ENCODE measurements at regions not wholly inside any gene's neighbourhood (a gene's known extent, or its start where the extent isn't known, plus 50 kb on each side); places are given as distances from the start of the nearest gene placed in this dataset.
"Not testable (repeated sequence)": the region's sequence is repeated elsewhere in the genome, so short reads cannot be mapped to it uniquely, and the experiment has no call there.

- DNase-seq: no peak
These were observed 351.9 kb downstream of the ADGRL2 start for GRCh38 chr1:82152356-82153271.

- no peak for DNase-seq
These were observed 344.9 kb downstream of the ADGRL2 start for GRCh38 chr1:82145656-82146055.

GRCh38 chr1:82143108-82143833, 342.5 kb downstream of the ADGRL2 start:
- DNase-seq: no peak

- no peak for DNase-seq
These were observed 340.7 kb downstream of the ADGRL2 start for GRCh38 chr1:82141390-82141789.

- no peak for DNase-seq
These were observed 339.2 kb downstream of the ADGRL2 start for GRCh38 chr1:82139751-82140468.

- DNase-seq: not testable (repeated sequence)
These were observed 335.6 kb downstream of the ADGRL2 start for GRCh38 chr1:82136351-82136750.

- DNase-seq: no peak
These were observed 325.1 kb downstream of the ADGRL2 start for GRCh38 chr1:82125866-82126265.

GRCh38 chr1:82125119-82125518, 324.4 kb downstream of the ADGRL2 start:
- no peak for DNase-seq

- no peak for DNase-seq
These were observed 320.7 kb downstream of the ADGRL2 start for GRCh38 chr1:82121421-82121820.

GRCh38 chr1:82116105-82116504, 315.4 kb downstream of the ADGRL2 start:
- peak; percentile 9 for DNase-seq

GRCh38 chr1:82114887-82115286, 314.2 kb downstream of the ADGRL2 start:
- DNase-seq: no peak

- DNase-seq: peak; percentile 52
These were observed 309.9 kb downstream of the ADGRL2 start for GRCh38 chr1:82110366-82111254.

- DNase-seq: no peak
These were observed 308.1 kb downstream of the ADGRL2 start for GRCh38 chr1:82108843-82109242.

- DNase-seq: no peak
These were observed 305.9 kb downstream of the ADGRL2 start for GRCh38 chr1:82106672-82107071.

- no peak for DNase-seq
These were observed 298.4 kb downstream of the ADGRL2 start for GRCh38 chr1:82099170-82099569.

GRCh38 chr1:82094136-82094535, 293.4 kb downstream of the ADGRL2 start:
- no peak for DNase-seq

- DNase-seq: no peak
These were observed 291.0 kb downstream of the ADGRL2 start for GRCh38 chr1:82091729-82092128.

GRCh38 chr1:82091265-82091664, 290.5 kb downstream of the ADGRL2 start:
- no peak for DNase-seq

GRCh38 chr1:82090104-82090503, 289.4 kb downstream of the ADGRL2 start:
- no peak for DNase-seq

GRCh38 chr1:82086739-82087138, 286.0 kb downstream of the ADGRL2 start:
- no peak for DNase-seq

GRCh38 chr1:82079607-82080006, 278.9 kb downstream of the ADGRL2 start:
- DNase-seq: no peak

GRCh38 chr1:82073659-82074058, 272.9 kb downstream of the ADGRL2 start:
- DNase-seq: peak; percentile 87

Measured in DMS79 treated with DMSO at 0.1 percent for 48 hours (cell line).